HEK293T (cell line): ENCODE measurements at regions not wholly inside any gene's neighbourhood (a gene's known extent, or its start where the extent isn't known, plus 50 kb on each side); places are given as distances from the start of the nearest gene placed in this dataset.

Experiments
- ARNT ChIP-seq: fragments of 450-650 bp; IDR thresholded peaks from 2 replicates; pipeline ENCODE4 v1.6.1; 2017; ENCODE audit warnings: mild to moderate bottlenecking
- BHLHE40 ChIP-seq: fragments of 450-650 bp; IDR thresholded peaks from 2 replicates; pipeline ENCODE4 v1.6.1; 2016; ENCODE audit warnings: mild to moderate bottlenecking, moderate library complexity, borderline replicate concordance
- ELF4 ChIP-seq: fragments of 450-650 bp; IDR thresholded peaks from 2 replicates; pipeline ENCODE4 v1.6.1; 2017; ENCODE audit warnings: antibody characterized with exemption
- FOXA1 ChIP-seq: fragments of 450-650 bp; IDR thresholded peaks from 2 replicates; pipeline ENCODE4 v1.6.1; 2016; ENCODE audit warnings: mild to moderate bottlenecking
- FOXM1 ChIP-seq: fragments of 450-650 bp; IDR thresholded peaks from 2 replicates; pipeline ENCODE4 v1.6.1; 2017; ENCODE audit warnings: mild to moderate bottlenecking, borderline replicate concordance
- PKNOX1 ChIP-seq: fragments of 450-650 bp; IDR thresholded peaks from 2 replicates; pipeline ENCODE4 v1.6.1; 2016
- SP1 ChIP-seq: fragments of 450-650 bp; IDR thresholded peaks from 2 replicates; pipeline ENCODE4 v1.6.1; 2017
- SUZ12 ChIP-seq: fragments of 450-650 bp; IDR thresholded peaks from 2 replicates; pipeline ENCODE4 v1.6.1; 2016; ENCODE audit warnings: mild to moderate bottlenecking
- TARDBP ChIP-seq: fragments of 450-650 bp; IDR thresholded peaks from 2 replicates; pipeline ENCODE4 v1.6.1; 2016
- ZNF384 ChIP-seq: fragments of 450-650 bp; IDR thresholded peaks from 2 replicates; pipeline ENCODE4 v1.6.1; 2016

DNA sequence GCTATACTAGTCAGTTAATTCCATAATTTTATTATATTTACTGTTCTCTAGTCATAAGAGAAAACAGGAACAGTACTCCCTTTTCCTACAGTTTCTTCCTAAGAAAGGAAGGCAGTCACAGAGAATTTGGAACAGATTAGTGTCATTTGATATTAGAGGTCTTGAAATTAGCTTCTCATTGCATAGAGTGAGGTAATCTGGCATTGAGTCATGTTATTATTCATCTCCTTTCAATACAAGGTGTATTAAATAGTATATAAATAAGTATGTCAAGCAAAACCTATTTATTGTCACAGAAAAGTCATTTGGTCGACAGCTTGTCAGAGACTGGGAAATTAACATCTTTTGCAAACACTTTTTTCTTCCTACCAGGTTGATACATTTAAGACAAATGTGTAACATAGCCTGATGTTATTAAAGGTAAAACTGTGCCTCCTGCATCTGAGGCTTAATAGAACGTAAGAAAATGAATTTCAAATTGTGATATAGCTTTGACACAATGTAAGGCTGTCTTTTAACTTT, 753.1 kb upstream of the FRG1 start:
- TF ChIP-seq BHLHE40 = no peak
- TF ChIP-seq TARDBP = no peak
- TF ChIP-seq PKNOX1 = no peak
- TF ChIP-seq SP1 = no peak
- TF ChIP-seq ARNT = no peak
- TF ChIP-seq FOXA1 = no peak
- TF ChIP-seq SUZ12 = no peak
- TF ChIP-seq FOXM1 = no peak
- no peak for TF ChIP-seq ZNF384
- no peak for TF ChIP-seq ELF4
